HG02885 (cell line): ENCODE measurements at regions not wholly inside any gene's neighbourhood (a gene's known extent, or its start where the extent isn't known, plus 50 kb on each side); places are given as distances from the start of the nearest gene placed in this dataset.
A peak's percentile ranks its signal among the peaks of the same experiment; 100 is the strongest.
"Not testable (repeated sequence)": the region's sequence is repeated elsewhere in the genome, so short reads cannot be mapped to it uniquely, and the experiment has no call there.

ENCODE experiments used
- ATAC-seq: cut with Tn5 transposase; IDR thresholded peaks from one replicate; pipeline ENCODE4 v1.9.1; 2021; ENCODE audit warnings: mild to moderate bottlenecking; ENCODE audit not compliant: unreplicated experiment, poor library complexity

- ATAC-seq, result no peak
Measured at GRCh38 chr6:170152124-170152926, 138.6 kb downstream of the DLL1 start.

DNA sequence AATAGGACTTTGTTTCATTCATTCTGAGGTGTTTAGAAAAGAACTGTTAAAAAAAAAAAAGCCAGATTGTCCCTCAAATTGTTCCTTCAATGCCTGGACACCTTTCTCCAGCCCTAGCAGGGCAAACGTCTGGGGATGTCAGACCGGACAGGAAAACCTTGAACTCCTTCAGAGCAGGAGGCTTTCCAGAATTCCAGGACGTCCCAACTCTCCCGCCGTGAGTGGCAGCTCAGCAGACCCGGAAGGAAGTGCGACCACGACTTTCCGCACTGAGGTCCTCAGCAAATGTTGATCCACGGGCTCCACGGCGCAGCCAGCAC is 139.1 kb downstream of the DLL1 start:
- no peak for ATAC-seq

DNA sequence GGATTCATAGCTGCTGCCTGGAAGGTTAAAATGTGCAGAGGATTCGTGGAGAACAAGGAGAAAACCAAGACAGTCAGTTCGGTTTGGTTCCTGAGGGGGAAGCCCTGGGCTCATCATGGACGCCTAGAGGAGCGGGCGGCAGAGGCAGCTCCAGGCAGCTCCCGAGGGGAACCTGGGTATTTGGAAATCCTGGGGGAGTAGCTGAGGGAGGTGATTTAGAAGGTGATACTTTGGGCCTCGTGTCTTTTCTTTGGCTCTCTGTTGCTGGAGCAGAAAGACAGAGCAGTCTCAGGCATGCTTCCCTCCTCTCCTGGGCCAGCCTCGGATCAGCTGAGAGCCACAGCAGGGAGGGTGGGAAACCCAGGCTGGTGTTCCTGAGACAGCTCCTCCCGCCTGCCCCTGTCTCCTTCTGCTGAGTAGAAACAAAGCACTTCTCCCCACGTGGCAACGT is 139.5 kb downstream of the DLL1 start:
- ATAC-seq, result no peak

DNA sequence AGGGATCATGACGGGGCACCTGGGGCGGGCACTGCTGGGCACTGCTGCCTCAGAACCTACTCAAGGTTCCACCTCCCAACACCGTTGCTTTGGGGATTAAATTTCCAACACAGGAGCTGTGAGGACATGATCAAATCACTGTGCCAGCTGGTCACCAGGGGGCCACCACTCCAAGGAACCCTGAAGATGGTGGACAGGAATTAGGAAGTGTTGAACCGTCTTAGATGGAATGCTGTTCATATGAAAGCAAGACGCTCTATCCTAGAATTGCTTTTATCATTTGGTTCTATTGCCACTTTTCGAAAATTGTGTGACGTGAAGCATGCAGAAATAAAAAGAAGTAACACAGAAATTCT is 140.3 kb downstream of the DLL1 start:
- ATAC-seq, result no peak

GRCh38 chr6:170149681-170150589 is 140.9 kb downstream of the DLL1 start:
- no peak for ATAC-seq

DNA sequence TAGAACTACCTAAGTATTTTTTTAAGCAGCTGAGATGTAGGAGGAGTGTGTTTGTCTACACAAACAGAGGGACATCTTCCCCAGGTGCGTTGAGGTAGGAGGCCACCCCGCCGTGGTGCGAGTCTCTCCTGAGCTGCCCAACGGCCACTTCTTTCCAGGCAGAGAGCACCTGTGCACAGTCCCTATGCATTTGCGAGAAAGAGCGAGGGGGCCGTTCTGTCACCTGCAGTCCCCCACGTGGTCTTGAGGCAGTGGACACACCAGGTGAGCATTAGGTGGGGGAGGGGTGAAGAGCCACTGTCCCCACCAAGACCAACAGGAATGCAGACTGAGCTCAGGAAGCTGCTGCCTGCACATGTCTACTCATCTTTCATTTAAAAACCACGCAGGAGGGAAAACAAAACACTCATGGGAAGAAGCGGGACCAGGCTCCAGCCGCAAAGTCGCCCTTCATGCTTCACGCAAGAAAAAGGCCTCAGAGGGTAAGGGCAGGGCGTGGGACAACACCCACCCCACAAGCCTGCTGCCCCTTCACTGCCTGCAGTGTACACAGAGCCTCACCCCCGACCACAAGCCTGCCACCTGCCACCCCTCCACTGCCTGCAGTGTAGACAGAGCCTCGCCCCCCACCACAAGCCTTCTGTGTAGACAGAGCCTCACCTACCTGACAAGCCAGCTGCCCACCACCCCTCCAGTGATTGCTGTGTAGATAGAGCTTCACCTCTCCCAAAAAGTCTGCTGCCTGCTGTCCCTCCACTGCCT is 142.0 kb downstream of the DLL1 start:
- ATAC-seq, result no peak

- peak; percentile 58 for ATAC-seq
Measured at GRCh38 chr6:170147832-170148708, 142.8 kb downstream of the DLL1 start.

GRCh38 chr6:170147056-170147787 is 143.7 kb downstream of the DLL1 start:
- no peak for ATAC-seq

DNA sequence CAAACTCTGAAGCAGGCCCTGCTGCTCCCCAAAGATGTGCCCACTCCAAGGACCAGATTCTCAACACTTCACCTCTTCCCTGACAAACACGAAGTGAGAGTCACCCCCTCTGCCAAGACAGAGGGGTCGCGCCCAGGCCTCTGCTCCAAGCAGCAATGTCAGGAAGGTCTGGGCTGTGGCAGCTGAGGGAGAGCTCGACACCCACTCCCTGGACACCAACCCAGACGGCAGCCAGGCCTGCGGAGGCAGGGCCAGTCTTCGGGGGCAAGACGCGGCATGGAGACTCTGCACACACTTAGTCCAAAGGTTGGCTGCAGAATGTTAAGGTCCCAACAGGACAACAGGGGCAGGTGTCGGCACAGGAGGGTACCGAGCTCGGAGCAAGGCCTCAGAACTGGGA is 144.2 kb downstream of the DLL1 start:
- ATAC-seq, result no peak

DNA sequence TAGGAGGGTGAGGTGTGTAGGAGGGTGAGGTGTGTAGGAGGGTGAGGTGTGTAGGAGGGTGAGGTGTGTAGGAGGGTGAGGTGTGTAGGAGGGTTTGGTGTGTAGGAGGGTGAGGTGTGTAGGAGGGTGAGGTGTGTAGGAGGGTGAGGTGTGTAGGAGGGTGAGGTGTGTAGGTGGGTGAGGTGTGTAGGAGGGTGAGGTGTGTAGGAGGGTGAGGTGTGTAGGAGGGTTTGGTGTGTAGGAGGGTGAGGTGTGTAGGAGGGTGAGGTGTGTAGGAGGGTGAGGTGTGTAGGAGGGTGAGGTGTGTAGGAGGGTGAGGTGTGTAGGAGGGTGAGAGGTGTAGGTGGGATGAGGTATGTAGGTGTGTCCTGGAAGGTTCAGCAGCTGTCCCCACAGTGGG is 144.7 kb downstream of the DLL1 start:
- ATAC-seq, result not testable (repeated sequence)

- ATAC-seq, result not testable (repeated sequence)
Measured at GRCh38 chr6:170145716-170146115, 145.2 kb downstream of the DLL1 start.

DNA sequence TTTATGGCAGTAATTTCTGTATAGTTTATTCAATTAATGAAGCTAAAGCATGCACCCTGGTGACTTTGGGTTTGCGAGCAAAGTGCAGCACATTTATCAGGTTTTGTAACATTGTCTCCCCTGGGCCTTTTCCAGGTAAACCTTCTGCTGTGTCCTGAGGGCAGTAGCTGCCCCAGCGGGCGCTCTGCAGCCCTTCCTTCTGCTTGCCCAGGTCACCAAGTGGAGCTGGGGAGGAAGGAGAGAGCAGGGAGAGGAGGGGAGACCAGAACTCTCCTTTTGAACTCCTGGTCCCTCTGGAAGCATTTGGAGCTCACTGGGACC is 145.6 kb downstream of the DLL1 start:
- ATAC-seq, result no peak

- ATAC-seq, result no peak
Measured at GRCh38 chr6:170144571-170145271, 146.2 kb downstream of the DLL1 start.

GRCh38 chr6:170143401-170144150 is 147.3 kb downstream of the DLL1 start:
- ATAC-seq, result no peak

DNA sequence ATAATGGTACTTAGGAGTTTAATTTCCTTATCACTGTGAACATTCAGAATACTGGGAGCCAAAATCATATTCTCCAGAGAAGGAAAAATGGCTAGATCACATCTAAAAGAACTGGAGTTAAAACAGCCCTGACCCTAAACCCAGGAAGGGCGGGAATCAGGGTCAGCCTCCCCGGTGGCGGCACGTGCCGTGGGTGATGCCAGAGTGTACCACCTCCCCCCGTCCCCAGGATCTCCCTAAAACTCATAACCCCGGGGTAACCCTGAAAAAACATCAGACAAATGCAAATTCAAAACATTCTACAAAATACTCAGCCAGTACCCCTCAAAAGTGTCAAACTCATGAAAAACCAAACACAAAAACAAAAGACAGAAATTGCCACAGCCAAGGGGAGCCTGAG is 148.3 kb downstream of the DLL1 start:
- no peak for ATAC-seq

- ATAC-seq, result not testable (repeated sequence)
Measured at GRCh38 chr6:170141061-170141460, 149.8 kb downstream of the DLL1 start.

DNA sequence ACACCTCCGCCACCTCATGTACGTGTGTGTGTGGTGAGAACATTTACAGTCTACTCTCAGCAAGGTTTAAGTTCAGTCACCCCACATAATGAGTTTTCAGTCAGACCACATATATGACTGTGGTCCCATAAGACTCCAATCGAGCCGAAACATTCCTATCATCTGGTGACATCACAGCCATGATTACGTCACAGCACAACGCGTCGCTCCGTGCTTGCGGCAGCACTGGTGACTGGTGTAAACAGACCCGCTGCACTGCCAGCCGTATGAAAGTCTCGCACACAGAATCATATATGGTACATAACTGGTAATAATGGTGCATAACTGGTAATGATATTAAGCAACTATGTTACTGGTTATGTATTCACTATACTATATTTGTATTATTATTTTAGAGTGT is 150.7 kb downstream of the DLL1 start:
- ATAC-seq, result no peak

DNA sequence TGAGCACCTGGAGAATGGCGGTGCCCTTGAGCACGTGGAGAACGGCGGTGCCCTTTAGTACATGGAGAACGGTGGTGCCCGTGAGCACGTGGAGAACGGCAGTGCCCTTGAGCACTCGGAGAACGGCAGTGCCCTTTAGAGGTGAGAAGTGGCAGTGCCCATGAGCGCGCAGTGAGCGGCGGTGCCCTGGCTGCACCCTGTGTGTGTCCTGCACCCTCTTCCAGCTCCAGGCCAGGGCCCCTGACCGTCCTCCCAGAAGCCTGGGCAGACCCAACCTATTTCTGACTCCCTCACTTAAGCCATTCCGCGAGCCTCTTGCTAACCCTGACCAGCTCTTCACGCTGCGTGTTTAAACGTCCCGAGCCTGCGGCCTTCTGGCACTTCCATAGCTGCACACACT is 151.3 kb downstream of the DLL1 start:
- ATAC-seq, result no peak
